ENCODE measurements at regions not wholly inside any gene's neighbourhood (a gene's known extent, or its start where the extent isn't known, plus 50 kb on each side); places are given as distances from the start of the nearest gene placed in this dataset.

DNA sequence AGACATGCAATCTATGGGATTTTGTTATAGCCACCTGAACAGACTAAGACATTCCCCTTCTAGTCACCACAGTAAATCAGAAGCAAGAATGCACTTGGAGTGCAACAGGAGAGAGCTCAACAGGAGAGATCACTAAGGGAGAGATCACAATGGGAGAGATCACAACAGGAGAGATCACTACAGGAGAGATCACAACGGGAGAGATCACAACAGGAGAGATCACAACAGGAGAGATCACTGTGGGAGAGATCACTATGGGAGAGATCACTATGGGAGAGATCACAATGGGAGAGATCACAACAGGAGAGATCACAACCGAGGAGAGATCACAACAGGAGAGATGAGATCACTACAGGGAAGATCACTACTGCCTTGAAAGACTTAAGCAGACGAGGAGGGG lies 238.5 kb upstream of the PITRM1 start:
- H3K36me3 ChIP-seq (replicated peaks in 1 of 2; ENCODE audit: control insufficient read depth in 1 of 2, insufficient read depth in 2 of 2, low read length in 1 of 2), result no peaks in the 10 kb centered on the region
- H3K9me3 ChIP-seq, result no peaks in the 10 kb centered on the region
- H3K27ac ChIP-seq (ENCODE audit: low read depth in 2 of 2, low read length in 1 of 2), result no peak overlapping the region
- no peaks in the 10 kb centered on the region for H3K27me3 ChIP-seq (ENCODE audit: insufficient read depth)
- no peaks in the 10 kb centered on the region for H3K79me2 ChIP-seq (ENCODE audit: insufficient read depth)
- H3K9ac ChIP-seq, result no peak overlapping the region
- no peak for DNase-seq
- H3F3A ChIP-seq (replicated peaks; ENCODE audit: insufficient read depth), result no peaks in the 10 kb centered on the region
- no peaks in the 10 kb centered on the region for H3K9me2 ChIP-seq
- H2AFZ ChIP-seq (ENCODE audit: low read depth), result no peak overlapping the region
- TF ChIP-seq, protein P1, sequence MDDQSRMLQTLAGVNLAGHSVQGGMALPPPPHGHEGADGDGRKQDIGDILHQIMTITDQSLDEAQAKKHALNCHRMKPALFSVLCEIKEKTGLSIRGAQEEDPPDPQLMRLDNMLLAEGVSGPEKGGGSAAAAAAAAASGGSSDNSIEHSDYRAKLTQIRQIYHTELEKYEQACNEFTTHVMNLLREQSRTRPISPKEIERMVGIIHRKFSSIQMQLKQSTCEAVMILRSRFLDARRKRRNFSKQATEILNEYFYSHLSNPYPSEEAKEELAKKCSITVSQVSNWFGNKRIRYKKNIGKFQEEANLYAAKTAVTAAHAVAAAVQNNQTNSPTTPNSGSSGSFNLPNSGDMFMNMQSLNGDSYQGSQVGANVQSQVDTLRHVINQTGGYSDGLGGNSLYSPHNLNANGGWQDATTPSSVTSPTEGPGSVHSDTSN (IDR thresholded peaks at IDR 0.05), result no peak
- no peak overlapping the region for H3K4me2 ChIP-seq
- H3K4me3 ChIP-seq (ENCODE audit: low read depth in 2 of 2, low read length in 1 of 2), result no peak overlapping the region
- WGBS (ENCODE audit: low lambda C conversion rate), result 58% methylated on average over 3 of the region's 3 CpGs
- POLR2A ChIA-PET, result no interaction called here
- no peaks in the 10 kb centered on the region for H4K20me1 ChIP-seq (ENCODE audit: insufficient read depth)
- no peaks in the 10 kb centered on the region; a peak in 1 of 4 replicates for H3K4me1 ChIP-seq (ENCODE audit: control insufficient read depth in 1 of 2, insufficient read depth in 2 of 2, low read depth in 1 of 2, low read length in 1 of 2)
- CTCF ChIA-PET, result no interaction called here

DNA sequence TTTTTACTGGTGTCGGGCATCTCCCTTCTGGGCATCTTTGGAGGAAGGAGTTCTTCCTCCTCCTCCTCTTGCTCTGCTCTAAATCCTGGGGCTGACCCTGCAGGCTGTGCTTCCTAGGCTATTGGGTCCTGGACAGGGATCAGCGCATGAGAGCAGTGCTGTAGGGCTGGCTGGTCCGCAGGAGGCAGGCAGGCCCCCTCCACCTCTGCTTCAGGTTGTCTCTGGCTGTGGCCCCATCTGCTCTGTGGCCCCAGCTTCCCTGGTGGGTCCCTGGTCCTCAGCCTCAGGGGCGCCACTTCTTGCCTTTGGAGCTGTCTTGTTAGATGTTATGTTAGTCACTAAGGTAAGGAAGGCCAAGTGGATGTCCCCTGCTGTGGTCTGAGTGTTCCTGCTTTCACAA lies 237.3 kb upstream of the PITRM1 start:
- no peaks in the 10 kb centered on the region; a peak in 1 of 4 replicates for H3K4me1 ChIP-seq (ENCODE audit: control insufficient read depth in 1 of 2, insufficient read depth in 2 of 2, low read depth in 1 of 2, low read length in 1 of 2)
- no peaks in the 10 kb centered on the region for H4K20me1 ChIP-seq (ENCODE audit: insufficient read depth)
- H3K36me3 ChIP-seq (replicated peaks in 1 of 2; ENCODE audit: control insufficient read depth in 1 of 2, insufficient read depth in 2 of 2, low read length in 1 of 2), result no peaks in the 10 kb centered on the region
- no peaks in the 10 kb centered on the region for H3K9me2 ChIP-seq
- no peaks in the 10 kb centered on the region for H3K79me2 ChIP-seq (ENCODE audit: insufficient read depth)
- H3K4me2 ChIP-seq, result no peak overlapping the region
- no peak overlapping the region for H2AFZ ChIP-seq (ENCODE audit: low read depth)
- DNase-seq, result no peak
- ChIA-PET POLR2A (no interaction called here), CTCF (no interaction called here)
- H3K9ac ChIP-seq, result no peak overlapping the region
- no peak overlapping the region for H3K27ac ChIP-seq (ENCODE audit: low read depth in 2 of 2, low read length in 1 of 2)
- 94% methylated on average over 2 of the region's 4 CpGs for WGBS (ENCODE audit: low lambda C conversion rate)
- H3K27me3 ChIP-seq (ENCODE audit: insufficient read depth), result no peaks in the 10 kb centered on the region
- no peaks in the 10 kb centered on the region for H3K9me3 ChIP-seq
- TF ChIP-seq MXI1 (IDR thresholded peaks at IDR 0.05; ENCODE audit: low read depth, low read length) (no peak), POLR2AphosphoS5 (IDR thresholded peaks at IDR 0.05; ENCODE audit: low read depth, low read length) (no peak), SMC3 (IDR thresholded peaks at IDR 0.05; ENCODE audit: low read depth, low read length) (no peak), TEAD4 (IDR thresholded peaks at IDR 0.05; ENCODE audit: borderline replicate concordance, insufficient read depth) (no peak), RCOR1 (IDR thresholded peaks at IDR 0.05; ENCODE audit: low read length) (no peak), RXRA (IDR thresholded peaks at IDR 0.05; ENCODE audit: borderline replicate concordance, low read depth) (no peak), JUND (IDR thresholded peaks at IDR 0.05) (no peak), SIN3A (IDR thresholded peaks at IDR 0.05; ENCODE audit: borderline replicate concordance, low read depth, low read length) (no peak), EP300 (IDR thresholded peaks at IDR 0.05; ENCODE audit: borderline replicate concordance in 1 of 2, low read depth in 1 of 2, low read length in 1 of 2) (no peak), FOSL2 (IDR thresholded peaks at IDR 0.05; ENCODE audit: borderline replicate concordance, low read depth) (no peak), NFIC (IDR thresholded peaks at IDR 0.05; ENCODE audit: borderline replicate concordance) (no peak), ELF1 (IDR thresholded peaks at IDR 0.05) (no peak)
- TF ChIP-seq, protein P2, sequence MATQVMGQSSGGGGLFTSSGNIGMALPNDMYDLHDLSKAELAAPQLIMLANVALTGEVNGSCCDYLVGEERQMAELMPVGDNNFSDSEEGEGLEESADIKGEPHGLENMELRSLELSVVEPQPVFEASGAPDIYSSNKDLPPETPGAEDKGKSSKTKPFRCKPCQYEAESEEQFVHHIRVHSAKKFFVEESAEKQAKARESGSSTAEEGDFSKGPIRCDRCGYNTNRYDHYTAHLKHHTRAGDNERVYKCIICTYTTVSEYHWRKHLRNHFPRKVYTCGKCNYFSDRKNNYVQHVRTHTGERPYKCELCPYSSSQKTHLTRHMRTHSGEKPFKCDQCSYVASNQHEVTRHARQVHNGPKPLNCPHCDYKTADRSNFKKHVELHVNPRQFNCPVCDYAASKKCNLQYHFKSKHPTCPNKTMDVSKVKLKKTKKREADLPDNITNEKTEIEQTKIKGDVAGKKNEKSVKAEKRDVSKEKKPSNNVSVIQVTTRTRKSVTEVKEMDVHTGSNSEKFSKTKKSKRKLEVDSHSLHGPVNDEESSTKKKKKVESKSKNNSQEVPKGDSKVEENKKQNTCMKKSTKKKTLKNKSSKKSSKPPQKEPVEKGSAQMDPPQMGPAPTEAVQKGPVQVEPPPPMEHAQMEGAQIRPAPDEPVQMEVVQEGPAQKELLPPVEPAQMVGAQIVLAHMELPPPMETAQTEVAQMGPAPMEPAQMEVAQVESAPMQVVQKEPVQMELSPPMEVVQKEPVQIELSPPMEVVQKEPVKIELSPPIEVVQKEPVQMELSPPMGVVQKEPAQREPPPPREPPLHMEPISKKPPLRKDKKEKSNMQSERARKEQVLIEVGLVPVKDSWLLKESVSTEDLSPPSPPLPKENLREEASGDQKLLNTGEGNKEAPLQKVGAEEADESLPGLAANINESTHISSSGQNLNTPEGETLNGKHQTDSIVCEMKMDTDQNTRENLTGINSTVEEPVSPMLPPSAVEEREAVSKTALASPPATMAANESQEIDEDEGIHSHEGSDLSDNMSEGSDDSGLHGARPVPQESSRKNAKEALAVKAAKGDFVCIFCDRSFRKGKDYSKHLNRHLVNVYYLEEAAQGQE (IDR thresholded peaks at IDR 0.05; ENCODE audit: low read depth, low read length), result no peak
- TF ChIP-seq, protein P3, sequence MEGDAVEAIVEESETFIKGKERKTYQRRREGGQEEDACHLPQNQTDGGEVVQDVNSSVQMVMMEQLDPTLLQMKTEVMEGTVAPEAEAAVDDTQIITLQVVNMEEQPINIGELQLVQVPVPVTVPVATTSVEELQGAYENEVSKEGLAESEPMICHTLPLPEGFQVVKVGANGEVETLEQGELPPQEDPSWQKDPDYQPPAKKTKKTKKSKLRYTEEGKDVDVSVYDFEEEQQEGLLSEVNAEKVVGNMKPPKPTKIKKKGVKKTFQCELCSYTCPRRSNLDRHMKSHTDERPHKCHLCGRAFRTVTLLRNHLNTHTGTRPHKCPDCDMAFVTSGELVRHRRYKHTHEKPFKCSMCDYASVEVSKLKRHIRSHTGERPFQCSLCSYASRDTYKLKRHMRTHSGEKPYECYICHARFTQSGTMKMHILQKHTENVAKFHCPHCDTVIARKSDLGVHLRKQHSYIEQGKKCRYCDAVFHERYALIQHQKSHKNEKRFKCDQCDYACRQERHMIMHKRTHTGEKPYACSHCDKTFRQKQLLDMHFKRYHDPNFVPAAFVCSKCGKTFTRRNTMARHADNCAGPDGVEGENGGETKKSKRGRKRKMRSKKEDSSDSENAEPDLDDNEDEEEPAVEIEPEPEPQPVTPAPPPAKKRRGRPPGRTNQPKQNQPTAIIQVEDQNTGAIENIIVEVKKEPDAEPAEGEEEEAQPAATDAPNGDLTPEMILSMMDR (IDR thresholded peaks at IDR 0.05), result no peak
- TF ChIP-seq, protein P4, sequence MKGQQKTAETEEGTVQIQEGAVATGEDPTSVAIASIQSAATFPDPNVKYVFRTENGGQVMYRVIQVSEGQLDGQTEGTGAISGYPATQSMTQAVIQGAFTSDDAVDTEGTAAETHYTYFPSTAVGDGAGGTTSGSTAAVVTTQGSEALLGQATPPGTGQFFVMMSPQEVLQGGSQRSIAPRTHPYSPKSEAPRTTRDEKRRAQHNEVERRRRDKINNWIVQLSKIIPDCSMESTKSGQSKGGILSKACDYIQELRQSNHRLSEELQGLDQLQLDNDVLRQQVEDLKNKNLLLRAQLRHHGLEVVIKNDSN (IDR thresholded peaks at IDR 0.05; ENCODE audit: borderline replicate concordance, low read depth), result no peak
- TF ChIP-seq, protein P5, sequence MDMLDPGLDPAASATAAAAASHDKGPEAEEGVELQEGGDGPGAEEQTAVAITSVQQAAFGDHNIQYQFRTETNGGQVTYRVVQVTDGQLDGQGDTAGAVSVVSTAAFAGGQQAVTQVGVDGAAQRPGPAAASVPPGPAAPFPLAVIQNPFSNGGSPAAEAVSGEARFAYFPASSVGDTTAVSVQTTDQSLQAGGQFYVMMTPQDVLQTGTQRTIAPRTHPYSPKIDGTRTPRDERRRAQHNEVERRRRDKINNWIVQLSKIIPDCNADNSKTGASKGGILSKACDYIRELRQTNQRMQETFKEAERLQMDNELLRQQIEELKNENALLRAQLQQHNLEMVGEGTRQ (IDR thresholded peaks at IDR 0.05; ENCODE audit: borderline replicate concordance, low read depth, low read length), result no peak
- no peaks in the 10 kb centered on the region for H3F3A ChIP-seq (replicated peaks; ENCODE audit: insufficient read depth)
- no peak overlapping the region for H3K4me3 ChIP-seq (ENCODE audit: low read depth in 2 of 2, low read length in 1 of 2)

Data from SK-N-SH (cell line).